KOPT-K1 (cell line): ENCODE measurements at regions not wholly inside any gene's neighbourhood (a gene's known extent, or its start where the extent isn't known, plus 50 kb on each side); places are given as distances from the start of the nearest gene placed in this dataset.
"Not testable (repeated sequence)": the region's sequence is repeated elsewhere in the genome, so short reads cannot be mapped to it uniquely, and the experiment has no call there.

Experiments used
- H3K27ac ChIP-seq: fragments of 200-600 bp; sonication (generic); 2 replicates; pipeline ENCODE4 v1.5.1; 2016; ENCODE audit warnings: antibody characterized with exemption, mild to moderate bottlenecking, low read depth, low read length; ENCODE audit not compliant: poor library complexity, severe bottlenecking
- H3K36me3 ChIP-seq: fragments of 200-600 bp; sonication (generic); 2 replicates; pipeline ENCODE4 v1.5.1; 2017; ENCODE audit warnings: antibody characterized with exemption, mild to moderate bottlenecking, low read length, moderate library complexity; ENCODE audit not compliant: insufficient read depth
- H3K9me3 ChIP-seq: fragments of 200-600 bp; sonication (generic); 2 replicates; pipeline ENCODE4 v1.5.1; 2017; ENCODE audit warnings: antibody characterized with exemption, low read length, mild to moderate bottlenecking; ENCODE audit not compliant: insufficient read depth, poor library complexity, severe bottlenecking

GRCh38 chr2:65751408-65751807, 319.0 kb upstream of the SPRED2 start:
- no peak overlapping the region for H3K27ac ChIP-seq
- H3K36me3 ChIP-seq = no peaks in the 10 kb centered on the region
- peaks cover 2% of the 10 kb centered on the region for H3K9me3 ChIP-seq

DNA sequence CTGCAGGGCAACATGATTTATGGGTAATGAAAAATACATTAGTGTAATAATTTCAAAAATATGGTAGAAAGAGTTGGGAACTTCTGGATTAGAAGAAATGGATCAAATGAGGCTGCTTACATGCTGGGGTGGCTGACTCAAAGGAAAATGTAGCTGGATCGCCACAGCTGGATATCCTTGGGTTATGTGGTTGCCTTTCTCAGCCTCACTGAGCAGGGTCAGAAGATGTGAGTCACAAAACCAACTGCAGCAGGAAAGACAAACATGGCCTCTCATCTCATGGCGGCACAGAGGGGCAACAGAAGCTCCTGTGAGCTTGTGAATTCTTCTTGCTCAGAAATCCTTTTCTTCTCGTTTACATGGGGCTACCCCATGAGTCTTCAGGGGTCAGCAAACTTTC, 317.1 kb upstream of the SPRED2 start:
- no peak overlapping the region for H3K27ac ChIP-seq

GRCh38 chr2:65747875-65748274, 315.5 kb upstream of the SPRED2 start:
- not testable (repeated sequence) for H3K9me3 ChIP-seq, H3K36me3 ChIP-seq, H3K27ac ChIP-seq

More for the DNA sequence above, 317.1 kb upstream of the SPRED2 start:
- Histone ChIP-seq H3K9me3 (no peaks in the 10 kb centered on the region), H3K36me3 (no peaks in the 10 kb centered on the region)

DNA sequence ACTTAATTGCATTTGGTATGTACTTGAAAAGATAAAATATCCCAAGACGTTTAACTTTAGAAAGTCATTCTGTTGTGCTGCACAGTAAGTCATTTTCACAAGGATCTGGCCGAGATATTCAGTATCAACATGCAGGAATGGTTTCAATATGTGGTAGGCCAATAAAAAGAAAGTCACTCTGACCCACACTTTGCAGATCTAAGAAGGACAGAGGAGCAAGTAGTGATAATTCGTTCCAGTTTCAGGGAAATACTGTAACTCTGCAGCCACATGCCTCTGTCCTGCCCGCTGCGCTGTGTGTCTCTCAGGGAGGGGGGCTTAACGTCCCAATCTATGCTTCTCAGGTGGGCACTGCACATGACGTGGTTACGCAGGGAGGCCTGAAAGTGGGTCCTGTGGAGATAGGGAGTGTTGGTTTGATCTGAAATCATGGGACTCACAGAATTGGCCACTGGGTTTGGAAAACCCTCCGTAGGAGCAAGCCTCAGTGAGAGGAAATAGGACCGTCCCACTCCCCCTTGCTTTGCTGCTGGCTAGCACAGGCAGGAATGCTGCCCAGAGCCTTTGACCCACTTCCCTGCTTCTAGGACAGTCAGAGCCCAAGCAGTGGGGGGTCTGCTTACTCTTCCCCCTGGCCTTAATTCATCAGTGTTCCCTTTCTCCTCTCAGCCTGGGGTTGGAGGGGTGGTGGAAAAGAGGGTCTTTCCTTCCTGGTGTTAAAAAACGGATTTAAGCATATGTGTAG, 314.7 kb upstream of the SPRED2 start:
- no peak overlapping the region for H3K27ac ChIP-seq
- H3K9me3 ChIP-seq = no peaks in the 10 kb centered on the region

GRCh38 chr2:65744477-65745200, 312.2 kb upstream of the SPRED2 start:
- no peaks in the 10 kb centered on the region for H3K9me3 ChIP-seq
- H3K27ac ChIP-seq = no peak overlapping the region
- no peaks in the 10 kb centered on the region for H3K36me3 ChIP-seq

More for the DNA sequence above, 314.7 kb upstream of the SPRED2 start:
- no peaks in the 10 kb centered on the region for H3K36me3 ChIP-seq

DNA sequence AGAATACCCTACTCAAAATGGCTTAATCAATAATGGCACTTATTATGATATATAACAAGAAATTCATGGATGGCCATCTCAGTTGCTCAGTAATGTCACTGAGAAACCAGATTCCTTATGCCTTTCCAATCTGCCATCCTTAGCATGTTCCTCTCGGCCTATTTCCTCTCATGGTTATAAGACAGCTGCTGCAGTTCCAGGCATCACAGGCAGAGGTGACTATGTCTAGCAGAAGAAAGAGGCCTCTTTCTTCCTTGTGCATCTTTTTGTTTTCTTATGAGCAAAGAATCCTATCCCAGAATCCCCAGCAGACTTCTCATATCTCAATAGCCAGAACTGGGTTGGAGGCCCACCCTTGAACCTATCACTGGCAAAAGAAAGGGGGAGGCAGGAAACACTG, 310.6 kb upstream of the SPRED2 start:
- no peak overlapping the region for H3K27ac ChIP-seq
- H3K9me3 ChIP-seq = no peaks in the 10 kb centered on the region
- no peaks in the 10 kb centered on the region for H3K36me3 ChIP-seq

DNA sequence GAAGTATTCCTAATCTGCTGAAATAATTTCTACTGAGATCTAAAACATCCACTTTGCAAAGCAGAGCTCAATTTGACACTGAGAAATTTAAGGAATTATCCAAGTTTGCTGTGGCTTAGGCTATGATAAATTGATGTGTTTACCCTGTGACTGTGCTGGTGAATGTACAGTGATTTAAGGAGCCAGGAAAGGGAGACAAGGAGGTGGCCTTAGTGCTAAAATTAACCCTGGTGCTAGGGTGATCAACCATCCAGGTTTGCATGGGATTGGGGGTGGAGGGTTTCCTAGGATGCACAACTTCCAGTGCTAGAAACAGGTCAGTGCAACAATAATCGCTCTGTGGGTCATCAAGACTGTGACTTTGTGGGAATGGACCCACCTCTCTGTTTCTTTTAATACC, 307.5 kb upstream of the SPRED2 start:
- Histone ChIP-seq H3K36me3 (no peaks in the 10 kb centered on the region), H3K27ac (no peak overlapping the region), H3K9me3 (no peaks in the 10 kb centered on the region)

GRCh38 chr2:65737452-65738011, 305.1 kb upstream of the SPRED2 start:
- Histone ChIP-seq H3K9me3 (no peaks in the 10 kb centered on the region), H3K36me3 (no peaks in the 10 kb centered on the region), H3K27ac (no peak overlapping the region)

- Histone ChIP-seq H3K27ac (no peak overlapping the region), H3K36me3 (no peaks in the 10 kb centered on the region)
Observed at GRCh38 chr2:65731476-65731875, 299.1 kb upstream of the SPRED2 start.

GRCh38 chr2:65730186-65730585, 297.8 kb upstream of the SPRED2 start:
- Histone ChIP-seq H3K9me3 (peaks cover 5% of the 10 kb centered on the region), H3K27ac (no peak overlapping the region), H3K36me3 (no peaks in the 10 kb centered on the region)

More at GRCh38 chr2:65731476-65731875, 299.1 kb upstream of the SPRED2 start:
- H3K9me3 ChIP-seq = peaks cover 4% of the 10 kb centered on the region

- Histone ChIP-seq H3K27ac (no peak overlapping the region), H3K36me3 (no peaks in the 10 kb centered on the region), H3K9me3 (peaks cover 5% of the 10 kb centered on the region)
Observed at GRCh38 chr2:65729246-65729645, 296.8 kb upstream of the SPRED2 start.

DNA sequence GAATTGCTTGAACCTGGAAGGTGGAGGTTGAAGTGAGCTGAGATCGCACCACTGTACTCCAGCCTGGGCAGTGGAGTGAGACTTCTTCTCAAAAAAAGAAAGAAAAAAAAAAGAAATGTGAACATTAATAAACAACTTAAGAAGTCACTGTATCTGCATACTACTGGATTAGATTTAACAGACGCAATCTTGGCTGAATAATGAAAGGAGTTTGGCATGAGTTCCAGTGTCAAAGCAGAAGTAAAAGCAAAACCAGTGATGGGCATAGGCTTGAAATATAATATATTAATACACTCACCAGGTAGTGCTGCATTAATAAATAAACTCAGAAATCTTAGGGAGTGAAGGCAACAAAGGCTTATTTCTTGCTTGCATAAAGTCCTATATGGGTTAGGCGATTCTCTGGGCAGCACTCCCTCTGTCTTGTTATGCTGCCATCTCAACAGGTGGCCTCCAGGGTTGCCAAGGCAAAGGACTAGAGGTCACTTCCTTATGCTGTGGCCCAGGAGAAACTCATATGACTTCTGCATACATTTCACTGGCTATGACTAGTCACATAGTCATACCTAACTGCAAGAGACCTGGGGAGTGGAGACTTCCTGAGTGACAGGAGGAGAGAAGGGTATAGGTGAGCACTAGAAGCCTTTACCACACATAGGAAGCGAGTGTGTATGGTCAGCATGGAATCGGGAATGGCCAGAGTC, 296.2 kb upstream of the SPRED2 start:
- Histone ChIP-seq H3K36me3 (no peaks in the 10 kb centered on the region), H3K9me3 (peaks cover 5% of the 10 kb centered on the region), H3K27ac (no peak overlapping the region)

- Histone ChIP-seq H3K36me3 (no peaks in the 10 kb centered on the region), H3K27ac (no peak overlapping the region), H3K9me3 (peaks cover 5% of the 10 kb centered on the region)
Observed at GRCh38 chr2:65727816-65728215, 295.4 kb upstream of the SPRED2 start.

GRCh38 chr2:65727381-65727780, 295.0 kb upstream of the SPRED2 start:
- H3K27ac ChIP-seq = no peak overlapping the region
- no peaks in the 10 kb centered on the region for H3K36me3 ChIP-seq
- H3K9me3 ChIP-seq = peaks cover 5% of the 10 kb centered on the region

- H3K36me3 ChIP-seq = no peaks in the 10 kb centered on the region
- peaks cover 5% of the 10 kb centered on the region for H3K9me3 ChIP-seq
- no peak overlapping the region for H3K27ac ChIP-seq
Observed at GRCh38 chr2:65724752-65725151, 292.4 kb upstream of the SPRED2 start.
